Endodermal cell (in vitro differentiated cells): ENCODE measurements at regions not wholly inside any gene's neighbourhood (a gene's known extent, or its start where the extent isn't known, plus 50 kb on each side); places are given as distances from the start of the nearest gene placed in this dataset.

Experiments used
- DNase-seq: peaks from one replicate; pipeline ENCODE4 v3.0.0-alpha.2; 2017
- H3K27ac ChIP-seq: 2 replicates; pipeline ENCODE4 v1.5.1; 2013; ENCODE audit warnings: mild to moderate bottlenecking, low read depth, low read length, moderate library complexity
- H3K27me3 ChIP-seq: 2 replicates; pipeline ENCODE4 v1.6.1; 2013; ENCODE audit warnings: mild to moderate bottlenecking, low read length, moderate library complexity; ENCODE audit not compliant: insufficient read depth, control insufficient read depth, poor library complexity, severe bottlenecking
- H3K36me3 ChIP-seq: 2 replicates; pipeline ENCODE4 v1.7.0; 2013; ENCODE audit warnings: mild to moderate bottlenecking, low read length, moderate library complexity; ENCODE audit not compliant: control insufficient read depth, insufficient read depth
- H3K4me1 ChIP-seq: one replicate; pipeline ENCODE4 v1.7.0; 2013; ENCODE audit warnings: low read length; ENCODE audit not compliant: control insufficient read depth, insufficient read depth
- H3K4me3 ChIP-seq: 2 replicates; pipeline ENCODE4 v1.5.1; 2013; ENCODE audit warnings: mild to moderate bottlenecking, low read length, moderate library complexity
- H3K9ac ChIP-seq: 2 replicates; pipeline ENCODE4 v1.6.1; 2013; ENCODE audit warnings: mild to moderate bottlenecking, low read length, moderate library complexity; ENCODE audit not compliant: poor library complexity, severe bottlenecking; ENCODE audit errors: extremely low read depth
- H3K9me3 ChIP-seq: 2 replicates; pipeline ENCODE4 v1.6.1; 2013; ENCODE audit warnings: mild to moderate bottlenecking, low read length, moderate library complexity; ENCODE audit not compliant: control insufficient read depth
- H3K27ac Mint-ChIP-seq: 2 replicates; pipeline ENCODE4 v1.8.0; 2020; ENCODE audit warnings: mixed read lengths
- H3K27me3 Mint-ChIP-seq: 2 replicates; pipeline ENCODE4 v1.8.0; 2021; ENCODE audit warnings: mild to moderate bottlenecking, mixed read lengths; ENCODE audit not compliant: insufficient read depth
- H3K36me3 Mint-ChIP-seq: 2 replicates; pipeline ENCODE4 v1.8.0; 2020; ENCODE audit warnings: low read depth, mixed read lengths
- H3K4me1 Mint-ChIP-seq: 2 replicates; pipeline ENCODE4 v1.8.0; 2020; ENCODE audit warnings: mixed read lengths
- H3K4me3 Mint-ChIP-seq: 2 replicates; pipeline ENCODE4 v1.8.0; 2020; ENCODE audit warnings: mild to moderate bottlenecking, moderate library complexity, mixed read lengths
- H3K9me3 Mint-ChIP-seq: 2 replicates; pipeline ENCODE4 v1.8.0; 2020; ENCODE audit warnings: mild to moderate bottlenecking, mixed read lengths
- WGBS, 2 experiments: methylation state at CpG; one replicate each; pipeline versions ENCODE4 v1.1.5 to v1.1.7; 2013; ENCODE audit warnings: missing lambda C conversion rate in 2 of 2, mixed read lengths in 1 of 2; ENCODE audit not compliant: insufficient coverage in 1 of 2, insufficient read length in 1 of 2; 5-methylcytosine and 5-hydroxymethylcytosine counted together
- TF ChIP-seq, protein P1 (sequence below): fragments of 200-600 bp; sonication (generic); conservative IDR thresholded peaks from 2 replicates; pipeline ENCODE4 v1.5.0; 2021; ENCODE audit warnings: antibody characterized with exemption, mild to moderate bottlenecking

DNA sequence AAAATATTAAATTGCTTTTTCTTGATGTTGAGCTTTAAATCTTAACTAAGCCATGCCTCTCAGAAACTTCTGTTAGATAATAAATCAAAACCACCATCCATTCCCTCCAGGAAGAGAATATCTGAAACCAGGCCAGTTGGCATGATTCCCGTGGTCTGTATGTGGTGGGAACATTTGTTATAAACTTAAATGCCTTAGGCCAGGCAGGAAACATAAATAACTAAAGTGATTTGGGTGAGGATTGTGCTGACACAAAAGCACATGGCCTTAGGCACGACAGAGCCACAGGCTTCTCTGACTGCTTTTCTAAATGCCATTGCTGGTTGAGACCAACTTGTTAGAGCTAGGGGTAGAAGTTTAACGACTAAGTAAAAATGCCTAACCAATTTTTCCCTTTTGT is 255.9 kb downstream of the GABRG2 start:
- H3K27ac ChIP-seq, result no peak overlapping the region
- 79% methylated on average over 3 of the region's 3 CpGs; no CpG with 5 or more reads in 1 of the 2 experiments for WGBS, 2 experiments
- no peak overlapping the region for H3K9ac ChIP-seq
- TF ChIP-seq, protein P1, sequence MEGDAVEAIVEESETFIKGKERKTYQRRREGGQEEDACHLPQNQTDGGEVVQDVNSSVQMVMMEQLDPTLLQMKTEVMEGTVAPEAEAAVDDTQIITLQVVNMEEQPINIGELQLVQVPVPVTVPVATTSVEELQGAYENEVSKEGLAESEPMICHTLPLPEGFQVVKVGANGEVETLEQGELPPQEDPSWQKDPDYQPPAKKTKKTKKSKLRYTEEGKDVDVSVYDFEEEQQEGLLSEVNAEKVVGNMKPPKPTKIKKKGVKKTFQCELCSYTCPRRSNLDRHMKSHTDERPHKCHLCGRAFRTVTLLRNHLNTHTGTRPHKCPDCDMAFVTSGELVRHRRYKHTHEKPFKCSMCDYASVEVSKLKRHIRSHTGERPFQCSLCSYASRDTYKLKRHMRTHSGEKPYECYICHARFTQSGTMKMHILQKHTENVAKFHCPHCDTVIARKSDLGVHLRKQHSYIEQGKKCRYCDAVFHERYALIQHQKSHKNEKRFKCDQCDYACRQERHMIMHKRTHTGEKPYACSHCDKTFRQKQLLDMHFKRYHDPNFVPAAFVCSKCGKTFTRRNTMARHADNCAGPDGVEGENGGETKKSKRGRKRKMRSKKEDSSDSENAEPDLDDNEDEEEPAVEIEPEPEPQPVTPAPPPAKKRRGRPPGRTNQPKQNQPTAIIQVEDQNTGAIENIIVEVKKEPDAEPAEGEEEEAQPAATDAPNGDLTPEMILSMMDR, result no peak
- no peaks in the 10 kb centered on the region for H3K36me3 ChIP-seq
- Mint-ChIP-seq H3K36me3 (peaks cover 12% of the 10 kb centered on the region), H3K9me3 (peaks cover 17% of the 10 kb centered on the region), H3K27me3 (no peaks in the 10 kb centered on the region), H3K27ac (no peak overlapping the region), H3K4me3 (no peak overlapping the region), H3K4me1 (peaks cover 19% of the 10 kb centered on the region)
- peaks cover 3% of the 10 kb centered on the region for H3K4me1 ChIP-seq
- no peaks in the 10 kb centered on the region for H3K27me3 ChIP-seq
- peaks cover 17% of the 10 kb centered on the region for H3K9me3 ChIP-seq
- no peak for DNase-seq
- H3K4me3 ChIP-seq, result no peak overlapping the region

DNA sequence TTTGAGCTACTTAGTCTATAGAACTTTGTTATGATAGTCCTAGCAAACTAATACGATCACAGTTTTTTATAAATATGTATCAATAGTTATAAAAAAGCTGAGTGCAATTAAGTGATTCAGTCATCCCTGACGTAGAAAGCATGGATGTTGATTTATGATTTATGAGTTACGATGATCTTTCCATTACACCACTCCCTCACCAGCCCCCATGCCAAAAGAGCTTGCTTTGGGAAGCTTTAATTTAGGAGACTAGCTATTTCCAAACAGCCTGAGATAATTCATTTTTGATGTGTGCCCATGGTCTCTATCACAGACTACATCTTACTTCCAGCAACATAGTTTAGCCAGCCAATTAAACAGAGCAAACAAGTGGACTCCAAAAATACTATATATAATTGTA is 256.8 kb downstream of the GABRG2 start:
- Mint-ChIP-seq H3K27me3 (no peaks in the 10 kb centered on the region), H3K36me3 (peaks cover 5% of the 10 kb centered on the region), H3K4me1 (peaks cover 19% of the 10 kb centered on the region), H3K27ac (no peak overlapping the region), H3K4me3 (no peak overlapping the region), H3K9me3 (peaks cover 9% of the 10 kb centered on the region)
- Histone ChIP-seq H3K27me3 (no peaks in the 10 kb centered on the region), H3K4me1 (peaks cover 3% of the 10 kb centered on the region), H3K27ac (no peak overlapping the region), H3K9me3 (peaks cover 10% of the 10 kb centered on the region), H3K36me3 (no peaks in the 10 kb centered on the region), H3K4me3 (no peak overlapping the region), H3K9ac (no peak overlapping the region)
- TF ChIP-seq, protein P1, result no peak
- 93% methylated on average over 2 of the region's 3 CpGs; no CpG with 5 or more reads in 1 of the 2 experiments for WGBS, 2 experiments
- DNase-seq, result no peak

DNA sequence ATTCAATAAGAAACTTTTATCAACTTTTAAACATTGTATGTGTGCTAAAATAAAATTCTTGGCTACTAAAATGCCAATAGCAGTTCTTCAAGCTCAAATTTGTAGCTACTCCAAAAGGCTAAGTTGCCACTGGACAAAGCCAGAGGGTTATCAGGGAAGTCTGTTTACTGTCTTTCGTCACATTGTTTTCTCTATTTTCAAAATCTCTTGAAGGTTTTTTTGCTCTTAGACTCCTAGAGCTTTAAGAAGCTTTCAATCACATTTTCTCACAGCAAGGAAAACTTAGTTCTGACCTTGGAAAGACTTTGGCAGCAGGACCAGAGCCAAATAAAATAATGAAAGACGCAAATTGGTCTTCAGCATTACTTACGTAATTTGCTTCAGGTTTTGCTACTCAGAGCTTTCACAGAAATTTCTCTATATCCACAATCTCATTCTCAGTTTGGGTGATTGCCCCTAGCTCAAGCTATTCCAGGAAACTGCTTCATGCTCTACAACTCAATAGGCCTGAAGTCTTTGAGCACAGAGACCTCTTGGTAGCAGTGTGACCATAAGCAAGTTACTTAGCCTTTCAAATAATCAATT is 257.7 kb downstream of the GABRG2 start:
- Histone ChIP-seq H3K9ac (no peak overlapping the region), H3K27ac (no peak overlapping the region), H3K27me3 (no peaks in the 10 kb centered on the region), H3K4me1 (peaks cover 3% of the 10 kb centered on the region), H3K9me3 (peaks cover under 1% of the 10 kb centered on the region), H3K36me3 (no peaks in the 10 kb centered on the region), H3K4me3 (no peak overlapping the region)
- Mint-ChIP-seq H3K27ac (no peak overlapping the region), H3K27me3 (no peaks in the 10 kb centered on the region), H3K4me3 (no peak overlapping the region), H3K36me3 (no peaks in the 10 kb centered on the region), H3K9me3 (peaks cover 8% of the 10 kb centered on the region), H3K4me1 (peaks cover 19% of the 10 kb centered on the region)
- WGBS, 2 experiments, result 92 to 96% methylated on average over 3 of the region's 3 CpGs
- no peak for DNase-seq
- TF ChIP-seq, protein P1, result no peak
